ENCODE measurements at regions not wholly inside any gene's neighbourhood (a gene's known extent, or its start where the extent isn't known, plus 50 kb on each side); places are given as distances from the start of the nearest gene placed in this dataset.
"Not testable (repeated sequence)": the region's sequence is repeated elsewhere in the genome, so short reads cannot be mapped to it uniquely, and the experiment has no call there.

DNA sequence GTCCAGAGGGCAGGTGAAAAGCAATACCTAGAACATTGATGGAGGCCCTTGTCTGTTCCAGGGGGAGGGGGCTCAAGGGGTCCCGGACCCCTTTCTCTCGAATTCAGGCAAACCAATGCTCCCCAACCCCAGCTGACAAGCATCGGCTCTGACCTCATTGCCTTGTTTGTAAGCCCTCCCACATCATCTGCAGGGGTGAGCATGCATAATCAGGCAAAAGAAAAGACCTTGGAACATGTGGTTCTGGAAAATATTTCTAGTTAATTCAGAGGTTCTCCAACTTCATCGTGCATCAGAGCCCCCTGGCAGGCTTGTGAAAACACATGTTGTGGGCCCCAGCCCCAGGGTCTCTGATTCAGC lies 231.3 kb downstream of the TOMM20 start:
- DNase-seq = no peak

GRCh38 chr1:234896477-234897389 lies 231.9 kb downstream of the TOMM20 start:
- no peak for DNase-seq

DNA sequence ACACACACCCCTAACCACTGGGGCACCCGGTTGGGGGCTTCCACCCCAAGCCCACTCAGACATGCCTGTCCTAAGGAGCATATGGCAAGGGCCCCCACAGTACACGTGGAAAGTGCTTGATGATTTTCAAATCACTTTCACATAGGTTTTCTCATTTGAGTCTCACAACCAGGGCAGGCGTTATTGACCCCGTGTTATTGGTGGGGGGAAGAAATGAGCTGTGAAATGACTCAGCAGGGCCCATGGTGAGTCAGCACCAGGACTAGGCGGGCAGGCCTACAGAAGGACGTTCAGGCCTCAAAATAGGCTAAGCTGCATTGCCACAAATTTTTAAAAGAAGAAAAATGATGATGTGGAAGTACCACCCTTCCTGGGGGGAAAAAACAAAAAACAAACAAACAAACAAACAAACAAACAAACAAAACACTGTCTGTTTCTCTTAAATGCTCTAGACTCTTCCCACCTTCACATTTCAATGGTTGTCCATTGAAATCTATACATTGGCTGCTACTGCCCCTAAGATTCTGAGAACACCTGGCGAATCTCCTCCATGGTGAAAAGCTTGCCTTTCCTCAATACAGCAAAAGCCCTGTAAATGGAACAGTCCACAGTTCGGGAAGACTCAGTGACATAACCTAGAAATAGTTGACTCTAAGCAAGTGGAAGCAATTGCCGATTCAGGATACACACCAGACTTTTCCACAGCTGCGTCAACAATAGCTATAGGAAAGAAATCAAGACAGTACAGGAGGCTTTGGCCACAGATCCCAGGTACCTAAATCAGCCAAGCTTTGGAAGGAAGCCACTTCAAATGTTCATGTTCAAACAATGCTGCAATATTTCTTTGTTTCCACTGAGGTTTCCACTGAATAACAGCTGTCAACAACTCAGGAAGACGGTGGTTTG lies 234.7 kb downstream of the TOMM20 start:
- no peak for DNase-seq

- no peak for DNase-seq
These were observed 235.3 kb downstream of the TOMM20 start for GRCh38 chr1:234893359-234893724.

DNA sequence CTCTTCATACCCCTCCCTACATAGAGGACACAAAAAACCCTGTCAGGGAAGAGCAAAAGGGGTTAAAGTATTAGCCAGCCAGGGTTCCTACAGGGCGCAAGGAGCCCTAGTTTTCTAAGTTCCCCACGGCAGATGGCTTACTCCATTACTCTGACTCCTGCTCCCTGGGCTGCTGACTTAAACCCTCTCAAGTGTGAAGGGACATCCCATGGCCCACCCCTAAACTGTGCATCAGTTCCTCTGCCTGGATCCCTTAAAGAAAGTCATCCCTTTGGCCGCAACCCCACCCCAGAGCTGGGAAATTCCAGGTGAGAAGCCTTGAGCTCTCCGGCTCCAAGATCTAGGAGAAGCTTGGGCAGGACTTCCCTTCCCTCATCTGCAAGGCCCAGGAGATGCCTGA lies 236.0 kb downstream of the TOMM20 start:
- no peak for DNase-seq

DNA sequence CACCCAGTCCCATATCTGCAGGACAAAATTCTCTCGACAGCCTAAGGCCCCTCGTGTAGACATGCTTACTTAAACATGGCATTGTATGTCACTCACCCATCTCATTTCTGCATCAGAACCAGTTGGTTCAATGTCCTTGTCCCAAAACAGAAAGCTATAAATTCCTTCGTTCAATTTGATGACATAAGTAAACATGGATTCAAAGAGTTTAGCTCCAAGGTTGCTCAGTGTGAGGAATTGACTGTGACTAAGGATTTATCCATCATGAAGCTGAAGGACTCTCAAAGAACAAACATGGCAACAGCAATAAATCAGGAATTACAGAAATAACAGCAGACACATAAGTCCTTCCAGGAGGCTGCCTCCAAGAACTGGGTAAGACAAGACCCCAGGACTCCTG lies 237.2 kb downstream of the TOMM20 start:
- DNase-seq = no peak

GRCh38 chr1:234889643-234890042 lies 239.0 kb downstream of the TOMM20 start:
- no peak for DNase-seq

- DNase-seq = not testable (repeated sequence)
These were observed 240.4 kb downstream of the TOMM20 start for GRCh38 chr1:234888247-234888646.

DNA sequence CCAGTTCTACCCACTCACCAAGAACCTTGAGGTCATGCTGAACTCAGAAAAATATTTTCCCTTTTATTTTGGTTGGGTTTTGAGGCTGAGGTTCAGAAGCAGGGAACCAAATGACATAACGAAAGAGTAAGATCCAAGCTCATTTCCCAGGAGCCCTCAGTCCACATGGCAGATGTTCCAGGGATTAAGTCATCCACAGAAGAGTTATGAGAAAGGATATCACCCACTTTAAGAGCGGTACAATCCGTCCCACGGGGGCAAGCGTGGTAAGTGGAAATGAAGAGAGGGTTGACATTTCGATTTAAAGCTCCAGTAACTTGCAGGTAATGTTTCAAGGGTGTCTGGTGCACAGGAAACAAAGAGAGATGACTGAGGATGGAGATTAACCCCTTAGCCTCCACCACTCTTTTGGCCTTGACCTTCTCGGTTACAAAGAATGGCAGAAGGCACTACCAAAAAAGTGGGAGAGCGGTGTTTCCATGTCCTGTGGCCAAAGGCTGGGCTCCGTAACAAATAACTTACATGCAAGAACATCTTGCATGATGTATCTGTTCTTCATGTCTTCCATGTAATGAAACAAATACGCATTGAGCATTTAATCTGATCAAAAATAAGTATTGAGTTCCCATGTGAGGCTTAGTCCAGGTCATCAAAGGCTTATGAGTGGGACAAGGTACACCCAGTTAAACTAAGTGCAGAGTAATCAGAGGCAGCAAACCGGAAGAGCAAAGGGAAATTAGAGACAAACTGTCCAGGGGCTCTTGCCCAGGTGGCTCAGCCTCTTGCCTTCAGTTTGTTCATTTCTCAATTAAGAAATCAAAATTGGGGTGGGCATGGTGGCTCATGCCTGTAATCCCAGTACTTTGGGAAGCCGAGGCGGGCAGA lies 241.4 kb downstream of the TOMM20 start:
- no peak for DNase-seq

DNA sequence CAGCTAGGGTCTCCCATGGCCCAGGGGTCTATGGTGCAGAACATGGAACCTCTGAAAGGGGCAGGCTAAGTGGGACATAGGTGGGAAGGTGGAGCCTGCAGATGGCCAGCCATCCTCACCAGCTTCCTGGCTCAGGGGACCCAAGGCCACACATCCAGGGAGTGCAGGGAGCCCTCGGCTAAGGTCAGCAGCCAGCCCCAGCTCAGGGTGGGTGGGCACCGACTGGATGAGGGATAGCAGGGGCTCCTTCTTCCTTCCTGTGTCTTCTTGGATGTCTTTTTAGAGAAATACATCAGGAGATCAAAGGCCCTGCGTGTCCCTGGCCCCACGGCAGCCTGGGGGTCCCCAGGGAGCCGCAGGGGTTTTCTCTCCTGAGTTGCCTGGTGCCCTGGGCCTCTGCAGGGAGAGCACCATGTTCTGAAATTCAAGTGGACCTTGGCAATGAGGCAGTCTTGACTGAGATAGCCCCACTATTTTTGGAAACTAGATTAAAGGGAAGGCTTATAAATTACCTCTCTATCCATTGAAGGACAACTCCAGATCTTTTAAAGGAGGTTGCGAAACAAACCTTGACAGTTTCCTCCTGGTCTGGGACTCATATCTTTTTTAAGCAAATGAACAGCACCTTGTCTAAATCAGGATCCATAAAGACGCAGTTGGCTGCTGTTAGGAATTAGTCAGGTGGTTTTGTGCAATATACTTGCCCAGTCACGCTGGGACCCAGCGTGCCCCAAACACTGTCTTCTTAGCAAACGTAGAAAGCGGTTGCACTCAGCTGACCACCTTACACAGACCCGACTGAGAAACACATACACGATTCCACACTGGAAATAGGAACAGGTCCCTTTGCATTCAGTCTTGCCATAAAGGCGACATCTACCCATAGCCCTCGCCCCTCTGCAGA lies 242.3 kb downstream of the TOMM20 start:
- no peak for DNase-seq

DNA sequence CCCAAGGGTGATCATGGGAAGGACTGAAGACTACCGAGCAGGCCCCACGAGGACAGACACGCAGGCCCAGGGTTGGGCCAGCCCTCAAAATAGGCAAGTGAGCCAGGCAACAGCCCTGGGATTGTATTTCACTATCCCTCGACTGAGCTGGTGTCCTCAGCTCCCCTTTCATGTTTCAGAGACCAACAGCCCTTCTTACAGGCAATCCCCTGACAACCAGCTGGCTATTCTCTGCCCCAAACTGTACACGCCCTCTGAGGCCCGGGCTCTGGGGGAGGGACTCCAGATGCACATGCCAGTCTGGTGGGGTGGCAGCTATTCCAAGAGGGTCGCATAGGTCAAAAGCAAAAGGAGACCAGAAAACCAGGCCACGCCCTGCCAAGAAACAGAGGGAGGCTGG lies 243.0 kb downstream of the TOMM20 start:
- DNase-seq = no peak

- no peak for DNase-seq
These were observed 243.9 kb downstream of the TOMM20 start for GRCh38 chr1:234884701-234885100.

GRCh38 chr1:234884006-234884405 lies 244.6 kb downstream of the TOMM20 start:
- no peak for DNase-seq

DNA sequence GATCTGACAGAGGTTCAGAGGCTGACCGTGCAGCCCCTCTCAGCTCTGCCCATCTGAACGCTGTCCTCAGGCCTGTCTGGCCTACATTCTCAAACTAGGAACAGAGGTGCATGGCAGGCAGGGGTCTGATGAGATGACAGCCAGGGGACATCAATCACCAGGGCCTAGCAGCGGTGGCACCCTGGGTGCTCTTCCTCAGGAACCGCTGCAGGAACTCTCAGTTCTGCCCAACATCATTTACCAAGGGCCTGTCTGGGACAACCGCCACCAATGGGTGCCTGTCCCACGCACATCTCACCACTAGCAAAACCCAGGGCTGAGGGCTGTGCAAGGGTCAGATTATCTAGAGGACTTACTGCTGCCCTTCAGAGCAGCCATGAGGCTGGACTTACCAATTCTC lies 245.7 kb downstream of the TOMM20 start:
- no peak for DNase-seq

GRCh38 chr1:234881893-234882771 lies 246.5 kb downstream of the TOMM20 start:
- DNase-seq = no peak

DNA sequence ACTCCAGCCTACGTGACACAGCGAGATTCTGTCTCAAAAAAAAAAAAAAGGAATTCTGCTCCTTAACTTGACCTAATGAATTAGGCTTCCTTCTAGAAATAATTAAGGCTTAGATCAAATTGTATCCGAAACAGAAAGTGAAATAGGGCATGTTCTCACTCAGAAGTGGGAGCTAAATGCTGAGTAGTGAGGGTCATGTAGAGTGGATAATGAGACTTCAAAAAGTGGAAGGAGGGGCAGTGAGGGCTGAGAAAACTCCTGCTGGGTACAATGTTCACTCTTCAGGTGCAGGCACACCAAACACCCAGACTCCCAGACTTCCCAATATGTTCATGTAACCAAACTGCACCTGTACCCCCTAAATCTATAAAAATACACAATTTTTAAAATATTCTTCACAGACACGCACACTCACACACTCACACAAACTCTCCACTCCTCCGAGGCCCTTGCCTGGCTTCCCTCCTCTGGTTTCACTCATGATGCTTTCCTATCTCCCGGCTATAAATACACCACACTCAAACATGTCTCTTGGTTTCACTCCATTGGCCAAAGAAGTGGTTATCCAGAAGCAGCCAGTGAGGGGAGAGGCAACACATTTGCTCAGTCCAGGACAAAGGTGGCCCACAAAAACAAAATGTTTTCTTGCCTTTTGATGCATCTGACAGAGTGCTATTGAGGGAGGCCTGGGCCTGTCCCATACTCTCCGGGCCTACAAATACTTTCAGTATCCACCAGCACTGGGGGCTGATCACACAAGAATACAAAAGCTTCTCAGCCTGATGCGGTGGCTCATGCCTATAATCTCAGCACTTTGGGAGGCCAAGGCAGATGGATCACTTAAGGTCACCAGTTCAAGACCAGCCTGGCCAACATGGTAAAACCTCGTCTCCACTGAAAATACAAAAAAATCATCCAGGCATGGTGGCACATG lies 249.2 kb downstream of the TOMM20 start:
- DNase-seq = no peak

GRCh38 chr1:234878288-234878687 lies 250.3 kb downstream of the TOMM20 start:
- no peak for DNase-seq

GRCh38 chr1:234877761-234878160 lies 250.9 kb downstream of the TOMM20 start:
- DNase-seq = no peak

All from amniotic stem cell (primary cell).